ENCODE measurements at regions not wholly inside any gene's neighbourhood (a gene's known extent, or its start where the extent isn't known, plus 50 kb on each side); places are given as distances from the start of the nearest gene placed in this dataset.

- no peak for DNase-seq (ENCODE audit: low read depth, low spot score)
Observed at GRCh38 chr1:14039582-14040430, 339.8 kb downstream of the PRDM2 start.

- no peak for DNase-seq (ENCODE audit: low read depth, low spot score)
Observed at GRCh38 chr1:14049965-14050364, 350.0 kb downstream of the PRDM2 start.

GRCh38 chr1:14055442-14056223 lies 355.6 kb downstream of the PRDM2 start:
- DNase-seq (ENCODE audit: low read depth, low spot score), result no peak

GRCh38 chr1:14057640-14058039 lies 357.7 kb downstream of the PRDM2 start:
- DNase-seq (ENCODE audit: low read depth, low spot score), result no peak

GRCh38 chr1:14061204-14061603 lies 361.2 kb downstream of the PRDM2 start:
- no peak for DNase-seq (ENCODE audit: low read depth, low spot score)

GRCh38 chr1:14061722-14062121 lies 361.7 kb downstream of the PRDM2 start:
- no peak for DNase-seq (ENCODE audit: low read depth, low spot score)

GRCh38 chr1:14062669-14063068 lies 362.7 kb downstream of the PRDM2 start:
- no peak for DNase-seq (ENCODE audit: low read depth, low spot score)

GRCh38 chr1:14064649-14065442 lies 364.9 kb downstream of the PRDM2 start:
- no peak for DNase-seq (ENCODE audit: low read depth, low spot score)

- DNase-seq (ENCODE audit: low read depth, low spot score), result no peak
Observed at GRCh38 chr1:14065486-14065885, 365.5 kb downstream of the PRDM2 start.

GRCh38 chr1:14067036-14067435 lies 367.0 kb downstream of the PRDM2 start:
- DNase-seq (ENCODE audit: low read depth, low spot score), result no peak

GRCh38 chr1:14067711-14068110 lies 367.7 kb downstream of the PRDM2 start:
- DNase-seq (ENCODE audit: low read depth, low spot score), result no peak

- no peak for DNase-seq (ENCODE audit: low read depth, low spot score)
Observed at GRCh38 chr1:14071581-14071980, 371.6 kb downstream of the PRDM2 start.

- DNase-seq (ENCODE audit: low read depth, low spot score), result no peak
Observed at GRCh38 chr1:14080653-14081052, 380.7 kb downstream of the PRDM2 start.

GRCh38 chr1:14082331-14082730 lies 382.3 kb downstream of the PRDM2 start:
- no peak for DNase-seq (ENCODE audit: low read depth, low spot score)

GRCh38 chr1:14083277-14083676 lies 383.3 kb downstream of the PRDM2 start:
- no peak for DNase-seq (ENCODE audit: low read depth, low spot score)

GRCh38 chr1:14083706-14084105 lies 383.7 kb downstream of the PRDM2 start:
- DNase-seq (ENCODE audit: low read depth, low spot score), result no peak

- DNase-seq (ENCODE audit: low read depth, low spot score), result no peak
Observed at GRCh38 chr1:14090062-14090461, 390.1 kb downstream of the PRDM2 start.

GRCh38 chr1:14090531-14090930 lies 390.5 kb downstream of the PRDM2 start:
- DNase-seq (ENCODE audit: low read depth, low spot score), result no peak

- no peak for DNase-seq (ENCODE audit: low read depth, low spot score)
Observed at GRCh38 chr1:14094611-14095400, 394.8 kb downstream of the PRDM2 start.

- no peak for DNase-seq (ENCODE audit: low read depth, low spot score)
Observed at GRCh38 chr1:14098294-14098913, 398.4 kb downstream of the PRDM2 start.

GRCh38 chr1:14100444-14100843 lies 400.5 kb downstream of the PRDM2 start:
- no peak for DNase-seq (ENCODE audit: low read depth, low spot score)

Measured in brain pericyte (primary cell).